Stomach (tissue), 8 donors: ENCODE measurements at regions not wholly inside any gene's neighbourhood (a gene's known extent, or its start where the extent isn't known, plus 50 kb on each side); places are given as distances from the start of the nearest gene placed in this dataset.

Source experiments
- DNase-seq, 2 donors: peaks; one replicate each; pipeline versions ENCODE4 v3.0.0 to v3.0.0-alpha.2; 2013 to 2019
- H3K27ac ChIP-seq, 5 donors: fragments of 200-600 bp in 4 of 5; sonication (generic) in 4 of 5; one replicate each; pipeline ENCODE4 v1.5.1; 2013 to 2019; ENCODE audit warnings: mild to moderate bottlenecking in 1 of 5, moderate library complexity in 1 of 5
- H3K27me3 ChIP-seq, 3 donors: fragments of 200-600 bp; sonication (generic); one replicate each; pipeline ENCODE4 v1.5.1; 2017 to 2019; ENCODE audit warnings: mixed run types in 1 of 3
- H3K36me3 ChIP-seq, 4 donors: fragments of 200-600 bp; sonication (generic); 1 replicate in 3 of 4; 2 replicates in 1 of 4; pipeline ENCODE4 v1.5.1; 2016 to 2019
- H3K4me1 ChIP-seq, 4 donors: fragments of 200-600 bp; sonication (generic); one replicate each; pipeline ENCODE4 v1.5.1; 2016 to 2019
- H3K4me3 ChIP-seq, 4 donors: fragments of 200-600 bp; sonication (generic) in 3 of 4; one replicate each; pipeline ENCODE4 v1.5.1; 2016 to 2019; ENCODE audit warnings: mild to moderate bottlenecking in 1 of 4
- H3K9me3 ChIP-seq, 4 donors: fragments of 200-600 bp; sonication (generic); one replicate each; pipeline ENCODE4 v1.5.1; 2016 to 2019
- EP300 ChIP-seq: sonication (generic); formaldehyde crosslinking; IDR thresholded peaks from one replicate; pipeline ENCODE4 v1.6.1; 2017; ENCODE audit warnings: antibody characterized with exemption
- POLR2A ChIP-seq, 4 donors: fragments of 450-650 bp; IDR thresholded peaks; one replicate each; pipeline ENCODE4 v1.6.1; 2016; ENCODE audit warnings: antibody characterized with exemption in 4 of 4, control low read depth in 2 of 4, mild to moderate bottlenecking in 1 of 4, moderate library complexity in 1 of 4
- POLR2AphosphoS5 ChIP-seq, 3 donors: sonication (generic); formaldehyde crosslinking; IDR thresholded peaks; one replicate each; pipeline ENCODE4 v1.6.1; 2016; ENCODE audit warnings: antibody characterized with exemption in 3 of 3
- WGBS, 5 donors: extraction: QIAGEN DNeasy Blood & Tissue Kit in 3 of 5; methylation state at CpG; one replicate each; pipeline versions ENCODE4 v1.1.5 to v1.1.7; 2013 to 2018; 5-methylcytosine and 5-hydroxymethylcytosine counted together
- intact Hi-C: fragments of 100-400 bp; cut with DNase I; formaldehyde crosslinking; loops from one replicate; pipeline ENCODE4 v1.15.1; 2023; ENCODE audit warnings: low total_unique reads
- TF ChIP-seq, protein P1 (sequence below), 7 experiments: fragments of 450-650 bp in 4 of 7; fragments of 200-600 bp in 3 of 7; sonication (generic) in 3 of 7; IDR thresholded peaks; one replicate each; pipeline ENCODE4 v1.5.1; 2016 to 2019; ENCODE audit warnings: antibody characterized with exemption in 7 of 7, control low read depth in 2 of 7, mild to moderate bottlenecking in 1 of 7
- donor health status: healthy with polysubstance abuse.
- donor health status: Bipolar disorder and iron deficiency.
- donor health status: healthy.

DNA sequence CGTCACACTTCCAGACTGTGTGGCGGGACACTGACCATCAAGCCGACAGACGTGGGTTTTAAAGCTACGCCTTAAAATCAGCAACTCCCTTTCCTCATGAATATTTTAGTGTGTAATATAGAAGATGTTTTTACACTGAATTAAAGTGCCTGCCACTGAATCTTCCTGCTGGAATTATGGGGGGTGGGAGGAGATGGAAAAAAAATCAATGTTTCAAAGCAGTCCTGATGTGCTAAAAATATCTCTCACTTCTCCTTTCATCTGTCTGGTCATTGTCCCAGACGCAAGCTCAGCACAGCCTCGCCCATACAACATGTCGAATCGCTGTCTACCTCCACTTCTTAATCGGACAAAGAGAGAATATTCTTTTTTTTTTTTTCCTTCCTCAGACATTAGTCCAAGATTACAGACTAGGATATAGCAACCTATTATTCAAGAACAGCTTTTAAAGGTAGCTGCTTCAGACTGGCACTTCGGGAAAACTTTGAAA lies 165.1 kb upstream of the KLF14 start:
- WGBS, 5 donors = 53 to 72% (median 65%) methylated on average over 11 of the region's 11 CpGs
- Histone ChIP-seq H3K27me3 (no peaks in the 10 kb centered on the region), H3K27ac (peak overlapping the region; percentile 5 to 85 (median 78)), H3K4me3 (no peak overlapping the region), H3K36me3 (peaks cover 3 to 63% (median 46%) of the 10 kb centered on the region in 4 donors), H3K9me3 (no peaks in the 10 kb centered on the region), H3K4me1 (peaks cover 80 to 100% (median 90%) of the 10 kb centered on the region in 4 donors)
- intact Hi-C loops = loop anchor here (10.0 kb wide), 1 partner anchor 146 kb away; no protein-coding TSS in a partner anchor
- no peak for DNase-seq
- TF ChIP-seq EP300 = no peak
- TF ChIP-seq, protein P1, sequence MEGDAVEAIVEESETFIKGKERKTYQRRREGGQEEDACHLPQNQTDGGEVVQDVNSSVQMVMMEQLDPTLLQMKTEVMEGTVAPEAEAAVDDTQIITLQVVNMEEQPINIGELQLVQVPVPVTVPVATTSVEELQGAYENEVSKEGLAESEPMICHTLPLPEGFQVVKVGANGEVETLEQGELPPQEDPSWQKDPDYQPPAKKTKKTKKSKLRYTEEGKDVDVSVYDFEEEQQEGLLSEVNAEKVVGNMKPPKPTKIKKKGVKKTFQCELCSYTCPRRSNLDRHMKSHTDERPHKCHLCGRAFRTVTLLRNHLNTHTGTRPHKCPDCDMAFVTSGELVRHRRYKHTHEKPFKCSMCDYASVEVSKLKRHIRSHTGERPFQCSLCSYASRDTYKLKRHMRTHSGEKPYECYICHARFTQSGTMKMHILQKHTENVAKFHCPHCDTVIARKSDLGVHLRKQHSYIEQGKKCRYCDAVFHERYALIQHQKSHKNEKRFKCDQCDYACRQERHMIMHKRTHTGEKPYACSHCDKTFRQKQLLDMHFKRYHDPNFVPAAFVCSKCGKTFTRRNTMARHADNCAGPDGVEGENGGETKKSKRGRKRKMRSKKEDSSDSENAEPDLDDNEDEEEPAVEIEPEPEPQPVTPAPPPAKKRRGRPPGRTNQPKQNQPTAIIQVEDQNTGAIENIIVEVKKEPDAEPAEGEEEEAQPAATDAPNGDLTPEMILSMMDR (IDR thresholded peaks at IDR 0.05) = no peak
- no peak for TF ChIP-seq POLR2AphosphoS5 (IDR thresholded peaks at IDR 0.05)
- TF ChIP-seq POLR2A (IDR thresholded peaks at IDR 0.05) = no peak

DNA sequence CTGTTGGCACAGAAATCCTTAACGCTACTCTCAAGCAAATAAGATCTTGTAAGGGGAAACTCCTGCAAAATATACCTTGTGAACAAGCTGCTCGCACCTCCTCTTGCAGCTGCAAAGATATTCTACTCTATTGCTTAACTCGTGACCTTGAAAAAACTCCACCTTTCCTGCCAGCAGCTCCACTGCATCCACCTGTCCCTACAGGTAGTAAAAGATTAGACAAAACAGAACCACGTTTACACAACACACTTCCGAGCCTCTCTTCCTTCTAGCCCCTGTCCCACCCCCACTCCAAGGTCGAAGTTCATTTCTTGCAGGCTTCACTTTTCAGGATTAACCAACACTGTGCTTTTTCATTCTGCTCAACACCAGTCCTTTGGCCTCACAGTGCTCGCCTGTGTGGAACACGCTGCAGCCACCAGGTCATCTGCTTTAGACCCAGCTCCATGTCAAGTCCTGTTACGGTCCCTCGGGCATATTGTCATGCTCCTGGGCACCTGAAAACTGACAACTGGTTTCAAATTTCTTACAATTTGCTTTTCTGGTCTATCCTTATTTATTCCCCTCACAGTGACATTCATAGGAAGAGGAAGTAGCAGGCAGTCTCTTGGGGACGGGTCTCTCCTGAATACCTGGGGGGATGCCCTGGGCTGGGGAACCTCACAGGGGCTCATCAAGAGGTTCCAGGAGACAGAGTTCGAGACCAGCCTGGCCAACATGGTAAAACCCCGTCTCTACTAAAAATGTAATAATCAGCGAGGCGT lies 165.8 kb upstream of the KLF14 start:
- H3K9me3 ChIP-seq = no peaks in the 10 kb centered on the region
- WGBS, 5 donors = 43 to 70% (median 56%) methylated on average over 15 of the region's 15 CpGs
- TF ChIP-seq POLR2AphosphoS5 (IDR thresholded peaks at IDR 0.05) (peak in 2 of 3 donors; percentile 58 to 71), EP300 (no peak), POLR2A (IDR thresholded peaks at IDR 0.05) (no peak)
- TF ChIP-seq, protein P1 (IDR thresholded peaks at IDR 0.05) = peak in 1 of 7 experiments; percentile 14
- H3K36me3 ChIP-seq = peaks cover 3 to 56% (median 42%) of the 10 kb centered on the region in 4 donors
- H3K4me3 ChIP-seq = no peak overlapping the region
- H3K27ac ChIP-seq = peak overlapping the region; percentile 53 to 85 (median 78)
- H3K27me3 ChIP-seq = no peaks in the 10 kb centered on the region
- DNase-seq = peak; percentile 67 to 72
- intact Hi-C loops = loop anchor here (10.0 kb wide), 1 partner anchor 145 kb away; no protein-coding TSS in a partner anchor
- H3K4me1 ChIP-seq = peaks cover 83 to 100% (median 90%) of the 10 kb centered on the region in 4 donors

DNA sequence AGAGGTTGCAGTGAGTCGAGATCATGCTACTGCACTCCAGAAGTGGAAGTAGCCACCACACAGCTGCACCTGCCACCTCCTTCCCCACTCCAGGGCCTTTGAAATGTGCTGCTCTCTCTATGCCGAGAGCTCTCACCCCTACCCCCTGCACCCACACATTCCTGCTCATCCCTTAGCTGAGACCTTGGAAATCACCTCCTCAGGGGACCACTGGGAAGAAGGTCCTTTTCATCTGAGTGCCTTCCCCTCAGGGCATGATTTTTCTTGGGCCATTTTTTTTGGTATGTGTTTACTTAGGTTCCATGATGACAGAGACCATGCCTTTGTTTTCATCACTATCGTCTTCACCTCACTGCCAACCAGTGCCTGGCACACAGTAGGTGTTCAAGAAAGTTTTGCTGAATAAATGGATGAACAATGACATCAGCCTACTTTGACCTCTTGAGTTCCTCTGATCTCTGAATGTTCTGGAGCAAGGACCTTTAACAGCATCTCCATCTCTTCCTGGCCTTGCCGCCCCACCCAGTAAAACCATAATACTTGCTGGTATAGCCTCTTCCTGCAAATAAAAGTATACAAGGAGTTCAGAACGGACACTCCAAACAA lies 166.6 kb upstream of the KLF14 start:
- peaks cover 0 to 48% (median 37%) of the 10 kb centered on the region in 4 donors for H3K36me3 ChIP-seq
- TF ChIP-seq POLR2A (IDR thresholded peaks at IDR 0.05) (no peak), POLR2AphosphoS5 (IDR thresholded peaks at IDR 0.05) (no peak), EP300 (no peak)
- TF ChIP-seq, protein P1 (IDR thresholded peaks at IDR 0.05) = no peak
- no peaks in the 10 kb centered on the region for H3K27me3 ChIP-seq
- H3K27ac ChIP-seq = peak overlapping the region; percentile 53 to 85 (median 78)
- 57 to 73% (median 64%) methylated on average over 5 of the region's 5 CpGs for WGBS, 5 donors
- peaks cover 84 to 100% (median 91%) of the 10 kb centered on the region in 4 donors for H3K4me1 ChIP-seq
- intact Hi-C loops = no loop called here
- H3K4me3 ChIP-seq = no peak overlapping the region
- no peak for DNase-seq
- H3K9me3 ChIP-seq = no peaks in the 10 kb centered on the region

DNA sequence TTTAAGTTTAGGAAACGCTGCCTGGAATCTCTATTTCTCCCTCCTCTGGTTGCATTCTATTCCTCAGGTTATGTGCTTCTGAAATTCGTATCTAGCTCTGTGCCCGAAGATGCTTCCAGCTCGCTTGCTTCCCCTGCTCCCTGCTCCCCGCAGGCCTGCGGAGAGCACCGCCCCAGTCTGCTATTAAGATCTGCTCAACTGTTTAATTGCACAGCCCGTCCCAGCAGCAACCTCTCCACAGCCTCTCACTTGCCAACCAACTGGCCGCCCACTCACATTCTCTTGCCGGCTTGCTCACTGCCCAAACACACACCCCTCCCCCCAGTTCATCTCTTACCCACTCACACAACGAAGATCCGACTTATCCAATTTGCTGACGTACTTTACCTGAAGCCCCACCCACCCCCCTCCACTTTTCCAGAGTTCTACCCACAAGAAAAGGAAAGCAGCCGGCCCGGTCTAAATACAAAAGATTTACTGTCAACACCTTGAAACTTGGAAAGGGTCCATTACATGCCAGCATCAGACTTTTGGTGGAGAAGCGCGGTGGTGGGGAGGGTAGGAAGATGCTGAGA lies 167.3 kb upstream of the KLF14 start:
- WGBS, 5 donors = 12 to 27% (median 23%) methylated on average over 17 of the region's 17 CpGs
- TF ChIP-seq POLR2A (IDR thresholded peaks at IDR 0.05) = no peak
- no peak for TF ChIP-seq EP300
- TF ChIP-seq, protein P1 (IDR thresholded peaks at IDR 0.05) = no peak
- peak in 1 of 3 donors; percentile 61 for TF ChIP-seq POLR2AphosphoS5 (IDR thresholded peaks at IDR 0.05)
- peak overlapping the region; percentile 51 to 85 (median 78) for H3K27ac ChIP-seq
- intact Hi-C loops = no loop called here
- H3K27me3 ChIP-seq = no peaks in the 10 kb centered on the region
- H3K9me3 ChIP-seq = no peaks in the 10 kb centered on the region
- H3K4me1 ChIP-seq = peaks cover 87 to 100% (median 94%) of the 10 kb centered on the region in 4 donors
- peak; percentile 65 to 74 for DNase-seq
- peak overlapping the region in 2 of 4 donors; percentile 4 to 27 for H3K4me3 ChIP-seq
- peaks cover 0 to 48% (median 30%) of the 10 kb centered on the region in 4 donors for H3K36me3 ChIP-seq
